Inflammatory macrophage (primary cell): ENCODE measurements at regions not wholly inside any gene's neighbourhood (a gene's known extent, or its start where the extent isn't known, plus 50 kb on each side); places are given as distances from the start of the nearest gene placed in this dataset.
"Not testable (repeated sequence)": the region's sequence is repeated elsewhere in the genome, so short reads cannot be mapped to it uniquely, and the experiment has no call there.

Experiments used
- DNase-seq, 2 donors: peaks; one replicate each; pipeline ENCODE4 v3.0.0-alpha.2; 2020 to 2022

- DNase-seq: no peak
Measured at GRCh38 chr2:49664827-49665226, 510.5 kb upstream of the FSHR start.

GRCh38 chr2:49661809-49662208 is 507.5 kb upstream of the FSHR start:
- DNase-seq: no peak

- DNase-seq: no peak
Measured at GRCh38 chr2:49656853-49657252, 502.5 kb upstream of the FSHR start.

- no peak for DNase-seq
Measured at GRCh38 chr2:49643149-49643548, 488.8 kb upstream of the FSHR start.

GRCh38 chr2:49640630-49641029 is 486.3 kb upstream of the FSHR start:
- DNase-seq: no peak

GRCh38 chr2:49621016-49621415 is 466.7 kb upstream of the FSHR start:
- DNase-seq: no peak

GRCh38 chr2:49619804-49620203 is 465.5 kb upstream of the FSHR start:
- DNase-seq: no peak

- no peak for DNase-seq
Measured at GRCh38 chr2:49618491-49618890, 464.2 kb upstream of the FSHR start.

GRCh38 chr2:49616800-49617199 is 462.5 kb upstream of the FSHR start:
- DNase-seq: no peak

GRCh38 chr2:49611796-49612195 is 457.5 kb upstream of the FSHR start:
- DNase-seq: not testable (repeated sequence)

- DNase-seq: no peak
Measured at GRCh38 chr2:49600524-49600923, 446.2 kb upstream of the FSHR start.

GRCh38 chr2:49598231-49598630 is 443.9 kb upstream of the FSHR start:
- no peak for DNase-seq

- no peak for DNase-seq
Measured at GRCh38 chr2:49585921-49586320, 431.6 kb upstream of the FSHR start.

GRCh38 chr2:49582946-49583345 is 428.6 kb upstream of the FSHR start:
- no peak for DNase-seq

GRCh38 chr2:49577041-49577440 is 422.7 kb upstream of the FSHR start:
- no peak for DNase-seq

- no peak for DNase-seq
Measured at GRCh38 chr2:49569176-49569575, 414.9 kb upstream of the FSHR start.

GRCh38 chr2:49567811-49568600 is 413.7 kb upstream of the FSHR start:
- DNase-seq: no peak

GRCh38 chr2:49567021-49567420 is 412.7 kb upstream of the FSHR start:
- no peak for DNase-seq

- no peak for DNase-seq
Measured at GRCh38 chr2:49553658-49554057, 399.3 kb upstream of the FSHR start.

GRCh38 chr2:49532702-49533101 is 378.4 kb upstream of the FSHR start:
- DNase-seq: no peak

- no peak for DNase-seq
Measured at GRCh38 chr2:49515996-49516782, 361.9 kb upstream of the FSHR start.

GRCh38 chr2:49514201-49514600 is 359.9 kb upstream of the FSHR start:
- DNase-seq: no peak

- DNase-seq: no peak
Measured at GRCh38 chr2:49490710-49491109, 336.4 kb upstream of the FSHR start.

- DNase-seq: no peak
Measured at GRCh38 chr2:49487139-49487538, 332.8 kb upstream of the FSHR start.
